Activated T-cell treated with anti-CD3 and anti-CD28 coated beads for 24 hours (primary cell): ENCODE measurements at regions not wholly inside any gene's neighbourhood (a gene's known extent, or its start where the extent isn't known, plus 50 kb on each side); places are given as distances from the start of the nearest gene placed in this dataset.

Experiments used
- DNase-seq: peaks from one replicate; pipeline ENCODE4 v3.0.0-alpha.2; 2020; ENCODE audit warnings: low read depth

DNA sequence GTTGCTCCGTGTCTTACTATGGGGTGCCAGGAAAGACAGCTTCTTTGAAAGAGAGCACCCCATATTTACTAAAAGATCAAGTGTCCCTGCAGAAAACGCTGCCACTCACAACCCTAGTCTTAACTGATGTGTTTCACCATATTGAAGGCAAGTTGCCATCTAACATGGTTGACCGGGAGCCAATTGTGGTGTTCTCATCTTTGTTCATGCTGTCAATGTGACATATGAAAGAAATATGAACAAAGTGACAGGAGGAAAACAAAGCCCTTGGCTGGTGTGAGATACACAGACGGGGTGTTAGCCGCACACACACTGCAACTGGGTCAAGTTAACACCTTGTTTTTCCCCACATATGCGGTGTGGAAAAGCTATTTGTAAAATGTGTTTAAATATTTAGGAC lies 122.3 kb upstream of the NEBL start:
- DNase-seq = no peak

DNA sequence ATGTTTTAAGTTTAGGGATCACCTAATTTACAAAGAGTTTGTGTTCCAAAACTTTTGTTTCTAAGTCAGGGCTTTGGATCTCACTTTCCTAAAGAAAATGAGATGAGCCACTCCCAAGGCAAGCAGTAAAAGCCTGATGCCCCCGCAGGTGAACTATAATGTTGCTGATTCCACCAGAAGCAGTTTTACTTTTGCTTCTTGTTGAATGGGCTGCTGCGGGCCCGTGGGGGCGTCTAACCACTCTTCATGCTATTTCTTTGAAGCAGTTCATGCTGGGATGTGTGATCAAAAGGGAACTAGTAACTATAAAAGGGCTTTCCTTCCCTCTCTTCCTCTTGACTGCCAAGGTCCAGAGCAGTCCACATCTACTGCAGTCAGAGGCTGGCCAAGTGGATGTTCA lies 118.7 kb upstream of the NEBL start:
- no peak for DNase-seq

GRCh38 chr10:21014141-21014540 lies 117.0 kb upstream of the NEBL start:
- DNase-seq = no peak

DNA sequence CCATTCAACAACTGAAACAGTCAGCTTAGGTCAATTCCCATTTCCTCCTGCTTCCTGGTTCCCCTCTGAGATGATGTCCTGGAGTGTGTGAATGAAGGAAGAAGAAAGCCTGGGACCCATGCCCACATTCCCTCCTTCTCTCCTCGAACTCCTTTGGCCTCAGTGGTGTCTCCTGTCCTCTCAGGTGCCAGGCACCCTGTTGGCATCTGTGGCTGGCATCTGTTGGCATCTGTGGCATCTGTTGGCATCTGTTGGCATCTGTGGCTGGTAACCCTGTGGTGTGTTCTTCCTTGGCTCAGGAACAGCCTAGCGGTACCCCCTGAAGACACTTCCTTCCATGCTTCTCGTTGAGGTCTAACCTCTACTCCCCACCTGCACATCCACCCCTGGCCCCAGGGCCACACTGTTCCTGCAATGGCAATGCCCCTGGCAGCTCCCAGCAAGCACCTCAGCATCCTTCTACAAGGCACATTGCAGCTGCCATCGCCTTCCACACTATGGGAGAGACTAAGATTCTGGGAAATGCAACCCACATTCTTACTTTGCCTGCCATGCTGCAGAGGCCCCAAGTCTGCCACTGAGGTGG lies 114.4 kb upstream of the NEBL start:
- no peak for DNase-seq

GRCh38 chr10:21010615-21011014 lies 113.5 kb upstream of the NEBL start:
- no peak for DNase-seq

- DNase-seq = no peak
Observed at GRCh38 chr10:21003240-21003822, 106.2 kb upstream of the NEBL start.

GRCh38 chr10:21002091-21002878 lies 105.2 kb upstream of the NEBL start:
- no peak for DNase-seq

DNA sequence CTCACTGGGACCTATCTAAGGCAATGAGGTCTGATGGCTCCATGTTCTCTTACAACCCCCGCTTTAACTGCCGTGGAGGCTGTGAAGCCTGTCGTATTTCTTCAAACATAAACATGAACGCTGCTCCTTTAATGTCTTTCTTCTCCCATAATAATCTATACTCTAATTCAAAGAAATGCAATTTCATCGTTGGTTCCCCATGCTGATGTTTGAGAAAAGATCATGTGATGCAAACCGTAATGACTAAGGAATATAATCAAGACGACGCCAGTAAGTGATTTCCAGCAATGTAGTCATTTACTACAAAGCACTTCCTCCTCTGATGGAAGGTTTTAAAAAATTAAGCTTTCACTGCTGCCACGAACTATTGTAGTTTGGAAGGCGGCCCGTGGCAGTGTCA lies 102.6 kb upstream of the NEBL start:
- DNase-seq = no peak

DNA sequence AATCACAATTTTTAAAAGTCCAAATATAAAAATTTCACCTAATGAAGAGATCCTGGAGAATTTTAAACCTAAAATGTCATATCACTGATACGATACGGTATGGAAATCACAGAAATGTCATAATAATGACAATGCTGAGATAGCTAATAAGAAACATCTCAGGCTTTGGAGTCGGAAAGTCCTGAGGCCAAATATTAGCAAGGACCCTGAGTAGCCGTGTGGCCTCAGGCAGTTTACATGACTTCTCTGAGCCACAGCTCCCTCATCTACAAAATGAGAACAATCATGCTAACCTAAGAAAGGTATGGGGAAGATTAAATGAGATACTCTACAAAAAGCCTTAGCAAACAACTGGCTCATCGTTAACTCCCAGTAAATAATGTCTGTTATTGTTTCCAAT lies 100.9 kb upstream of the NEBL start:
- DNase-seq = no peak

DNA sequence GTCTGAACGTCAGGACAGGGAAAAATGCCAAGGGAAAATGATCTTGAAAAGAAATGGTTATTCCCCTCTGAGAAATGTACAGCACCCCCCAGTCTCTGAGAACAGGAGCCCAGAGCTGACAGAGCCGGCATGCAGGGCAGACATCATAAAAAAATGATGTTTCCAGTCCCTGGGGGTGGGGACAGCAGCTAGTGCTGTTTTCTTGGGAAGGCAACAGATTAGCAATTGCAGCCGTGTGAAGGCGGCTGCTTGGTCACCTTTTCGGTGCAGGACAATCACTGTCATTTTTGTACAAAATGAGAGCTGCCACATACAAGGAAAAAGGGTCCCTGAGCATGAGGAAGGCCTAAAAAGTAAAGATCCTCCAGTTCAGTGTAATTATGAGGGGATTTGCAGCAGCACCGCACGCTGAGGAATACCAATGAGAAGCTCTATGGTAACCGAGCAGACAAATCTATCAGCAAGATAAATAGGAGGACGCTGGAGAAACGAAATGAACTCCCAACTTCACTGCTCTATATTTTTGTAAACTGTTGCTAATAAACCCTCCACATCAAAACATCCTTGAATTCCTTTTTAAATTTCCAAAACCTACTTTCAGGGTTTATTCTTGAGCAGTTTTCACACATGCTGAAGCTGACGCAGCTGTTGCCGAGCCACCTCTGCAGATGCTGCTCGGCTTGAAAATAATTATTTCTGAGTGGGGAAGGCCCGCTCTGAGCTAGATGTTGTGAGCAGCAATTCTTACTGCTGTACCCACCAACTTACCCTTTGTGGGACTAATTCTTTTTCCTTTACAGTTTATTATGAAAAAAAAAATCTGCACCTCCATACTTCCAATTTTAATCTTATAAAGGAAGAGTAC lies 98.2 kb upstream of the NEBL start:
- DNase-seq = no peak

DNA sequence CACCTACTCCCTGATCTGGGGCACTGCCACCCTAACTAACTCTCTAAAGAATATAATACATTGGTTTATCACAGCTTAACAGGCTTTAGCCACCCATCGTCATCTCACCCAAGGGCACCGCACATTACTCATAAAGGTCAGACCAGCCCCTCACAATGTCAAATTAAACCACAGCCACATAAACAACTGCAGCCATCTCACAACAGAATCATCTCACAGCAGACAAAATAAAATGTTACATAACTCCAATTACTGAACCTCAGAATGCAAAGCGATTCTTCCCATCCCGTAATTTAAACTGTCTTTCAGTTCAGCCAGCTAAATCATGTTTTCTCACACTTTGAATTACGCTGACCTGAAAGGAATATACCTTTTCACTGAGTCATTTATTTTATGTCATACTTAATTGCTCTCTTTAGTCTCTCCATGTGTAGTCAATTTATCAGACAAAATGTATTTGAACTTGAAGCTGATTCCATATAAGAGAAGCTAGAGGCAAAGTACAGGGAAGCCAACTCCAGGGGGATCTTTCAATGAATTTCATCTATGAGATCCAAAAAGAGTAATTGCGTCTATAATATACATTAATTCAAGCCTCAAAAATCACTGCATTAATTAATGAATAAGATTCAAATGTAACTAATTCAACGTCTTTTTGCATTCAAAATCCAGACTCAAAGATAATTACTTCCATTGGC lies 96.9 kb upstream of the NEBL start:
- no peak for DNase-seq

DNA sequence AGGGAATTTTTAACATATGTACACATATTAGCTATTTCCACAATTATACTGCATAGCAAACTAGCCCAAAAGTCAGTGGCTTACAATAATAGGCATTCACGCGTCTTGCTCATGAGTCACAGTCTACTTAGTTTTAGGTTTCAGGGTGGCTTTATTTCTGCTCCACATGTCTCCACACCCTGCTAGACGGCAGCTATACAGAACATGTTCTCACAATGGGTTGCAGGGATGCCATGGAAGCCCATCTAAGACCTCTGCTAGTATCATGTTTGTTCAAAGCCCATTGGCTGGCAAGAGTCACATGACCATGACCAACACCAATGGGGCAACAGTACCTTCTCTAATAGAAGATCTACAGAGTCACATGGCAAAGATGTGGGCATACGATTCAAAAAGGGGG lies 96.3 kb upstream of the NEBL start:
- DNase-seq = no peak

DNA sequence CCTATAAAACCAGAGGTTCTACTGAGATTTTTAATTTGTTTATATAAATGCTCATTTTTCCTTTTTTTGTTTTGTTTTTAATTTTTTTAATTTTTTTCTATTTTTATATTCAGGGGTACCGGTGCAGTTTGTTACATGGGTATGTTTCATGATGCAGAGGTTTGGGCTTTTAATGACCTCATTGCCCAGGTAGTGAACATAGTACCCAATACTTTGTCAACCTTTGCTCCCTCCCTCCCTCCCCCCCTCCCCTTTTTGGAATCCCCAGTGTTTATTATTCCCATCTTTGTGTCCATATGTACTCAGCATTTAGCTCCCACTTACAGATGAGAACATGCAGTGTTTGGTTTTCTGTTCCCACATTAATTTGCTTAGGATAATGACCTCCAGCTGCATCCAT lies 94.4 kb upstream of the NEBL start:
- DNase-seq = no peak

- no peak for DNase-seq
Observed at GRCh38 chr10:20990604-20991003, 93.5 kb upstream of the NEBL start.

DNA sequence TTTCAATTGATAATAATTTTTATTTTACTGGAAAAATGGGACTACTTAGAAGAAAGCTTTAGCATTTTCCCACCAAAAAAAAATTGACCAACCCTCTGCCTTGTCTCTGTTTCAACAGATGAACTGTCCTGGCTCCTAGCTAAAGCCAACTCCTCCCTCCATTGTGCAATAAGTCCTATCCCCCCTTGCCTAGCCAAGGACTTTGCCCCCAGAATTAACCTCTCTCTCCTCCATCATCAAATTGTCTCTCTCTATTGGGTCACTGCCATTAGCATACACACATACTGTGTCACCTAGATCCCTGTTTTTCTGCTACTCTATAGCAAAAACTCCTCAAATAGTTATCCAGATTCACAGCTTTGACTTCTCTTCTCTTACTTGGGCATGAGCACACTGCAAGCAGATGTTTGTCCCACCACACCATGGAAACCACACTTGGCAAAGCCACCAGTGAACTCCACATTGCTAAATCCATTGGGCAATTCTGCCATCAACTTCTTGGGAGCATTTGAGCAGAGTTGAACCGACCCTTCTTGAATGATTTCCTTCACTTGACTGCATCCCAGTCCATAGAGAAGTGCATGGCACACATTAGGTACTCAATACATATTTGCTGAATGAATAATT lies 91.4 kb upstream of the NEBL start:
- DNase-seq = no peak

DNA sequence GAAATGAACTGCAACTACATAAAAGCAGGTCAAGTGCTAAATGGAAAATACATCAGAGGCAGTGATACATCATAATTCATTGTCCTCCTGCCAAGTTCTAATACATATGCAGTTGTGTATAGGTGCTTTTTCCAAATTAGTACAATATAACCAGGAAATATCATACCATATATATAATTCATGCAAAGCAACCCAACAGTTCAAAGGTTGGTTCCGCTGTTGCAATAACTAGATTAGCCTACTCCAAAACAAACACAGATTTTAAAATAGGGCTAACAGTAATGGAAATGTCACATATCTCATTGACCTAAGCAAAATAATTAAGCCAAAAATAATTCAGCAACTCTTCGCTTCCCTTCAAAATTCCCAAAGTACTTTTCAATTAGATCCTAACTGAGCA lies 88.9 kb upstream of the NEBL start:
- DNase-seq = no peak

- no peak for DNase-seq
Observed at GRCh38 chr10:20984662-20985061, 87.6 kb upstream of the NEBL start.

- no peak for DNase-seq
Observed at GRCh38 chr10:20981419-20981953, 84.4 kb upstream of the NEBL start.

DNA sequence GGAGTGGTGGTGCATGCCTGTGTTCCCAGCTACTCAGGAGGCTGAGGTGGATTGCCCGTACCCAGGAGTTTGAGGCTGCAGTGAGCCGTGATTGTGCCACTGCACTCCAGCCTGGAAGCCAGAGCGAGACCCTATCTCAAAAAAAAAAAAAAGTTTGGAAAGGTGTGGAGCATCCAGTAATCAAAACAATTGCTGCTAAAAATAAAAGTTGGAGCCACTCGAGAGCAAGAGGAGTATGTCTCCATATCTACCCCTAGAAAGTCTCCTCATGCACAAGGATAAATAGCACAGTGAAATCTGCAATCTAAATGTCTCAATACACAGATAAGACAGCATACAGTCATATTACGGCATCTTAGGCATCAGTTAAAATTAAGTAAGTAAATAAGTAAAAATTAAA lies 81.5 kb upstream of the NEBL start:
- no peak for DNase-seq

DNA sequence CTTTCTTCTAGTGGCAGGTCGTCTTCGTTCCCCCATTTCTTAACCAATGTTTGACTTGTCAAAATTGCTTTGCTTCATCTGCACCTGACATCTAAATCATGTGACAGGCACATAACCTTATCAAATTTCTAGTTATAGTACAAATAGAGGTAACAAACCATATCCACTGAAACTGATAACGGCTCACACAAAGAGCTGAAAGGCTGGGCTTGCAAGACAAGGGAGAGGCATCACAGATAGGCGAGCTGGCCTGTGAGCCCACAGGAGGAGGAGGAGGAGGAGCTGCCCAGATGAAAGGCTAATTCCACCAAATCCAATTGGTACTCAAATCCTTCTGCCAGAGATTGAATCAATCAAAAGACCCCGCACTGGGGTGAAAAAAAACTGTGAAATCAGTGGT lies 80.2 kb upstream of the NEBL start:
- DNase-seq = no peak

DNA sequence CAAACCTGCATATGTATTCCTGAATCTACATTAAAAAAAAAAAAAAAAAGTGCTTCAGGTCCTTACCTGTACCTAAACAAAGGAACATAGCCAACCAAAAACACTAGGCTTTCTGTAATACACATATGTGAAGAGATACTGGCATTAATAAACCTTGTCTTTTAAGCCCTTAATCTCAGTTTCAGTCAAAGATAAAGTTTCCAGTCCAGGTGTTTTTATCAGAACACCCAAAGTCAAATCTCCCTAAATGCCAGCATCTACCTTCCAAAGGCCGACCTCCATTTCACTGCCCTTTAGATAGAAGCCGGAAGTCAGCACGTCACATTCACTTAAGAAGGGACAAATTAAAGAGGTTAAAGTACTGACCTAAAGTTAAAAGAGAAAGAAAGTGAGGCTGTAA lies 79.8 kb upstream of the NEBL start:
- no peak for DNase-seq
